Heart left ventricle (tissue), 16 donors: ENCODE measurements at regions not wholly inside any gene's neighbourhood (a gene's known extent, or its start where the extent isn't known, plus 50 kb on each side); places are given as distances from the start of the nearest gene placed in this dataset.

Experiments used
- ATAC-seq, 4 donors: fragments of 200-7000 bp; cut with Tn5 transposase; one replicate each; pipeline ENCODE4 v1.9.1; 2020 to 2022; ENCODE audit warnings: moderate library complexity in 4 of 4, mild to moderate bottlenecking in 3 of 4, moderate number of reproducible peaks in 1 of 4
- DNase-seq, 5 donors: peaks; one replicate each; pipeline ENCODE4 v3.0.0-alpha.2; 2020
- H3K27ac ChIP-seq, 12 donors: fragments of 200-600 bp; sonication (generic) in 4 of 12; one replicate each; pipeline versions ENCODE4 v1.5.0 to v1.8.0; 2016 to 2022; ENCODE audit warnings: mild to moderate bottlenecking in 2 of 12
- H3K27me3 ChIP-seq, 9 donors: fragments of 200-600 bp; sonication (generic) in 2 of 9; one replicate each; pipeline versions ENCODE4 v1.5.1 to v1.8.0; 2016 to 2022; ENCODE audit warnings: mild to moderate bottlenecking in 3 of 9
- H3K36me3 ChIP-seq, 9 donors: fragments of 200-600 bp; sonication (generic) in 2 of 9; one replicate each; pipeline versions ENCODE4 v1.5.0 to v1.8.0; 2018 to 2022; ENCODE audit warnings: mild to moderate bottlenecking in 2 of 9
- H3K4me1 ChIP-seq, 12 donors: fragments of 200-600 bp; sonication (generic) in 4 of 12; one replicate each; pipeline versions ENCODE4 v1.5.0 to v1.8.0; 2016 to 2022; ENCODE audit warnings: mild to moderate bottlenecking in 3 of 12
- H3K4me3 ChIP-seq, 12 donors: fragments of 200-600 bp; sonication (generic) in 4 of 12; one replicate each; pipeline versions ENCODE4 v1.5.0 to v1.8.0; 2017 to 2022; ENCODE audit warnings: mild to moderate bottlenecking in 9 of 12, moderate library complexity in 4 of 12
- H3K9me3 ChIP-seq, 12 donors: fragments of 200-600 bp; sonication (generic) in 4 of 12; one replicate each; pipeline versions ENCODE4 v1.5.0 to v1.8.0; 2016 to 2022; ENCODE audit warnings: mild to moderate bottlenecking in 1 of 12
- CTCF ChIP-seq, 12 donors: fragments of 200-600 bp; sonication (generic) in 4 of 12; IDR thresholded peaks; one replicate each; pipeline versions ENCODE4 v1.5.0 to v1.8.0; 2018 to 2022; ENCODE audit warnings: antibody characterized with exemption in 12 of 12, mild to moderate bottlenecking in 5 of 12
- POLR2A ChIP-seq, 2 donors: fragments of 450-650 bp; IDR thresholded peaks; one replicate each; pipeline ENCODE4 v1.6.1; 2017; ENCODE audit warnings: antibody characterized with exemption in 2 of 2, mild to moderate bottlenecking in 2 of 2, moderate library complexity in 2 of 2
- WGBS, 4 donors: extraction: QIAGEN DNeasy Blood & Tissue Kit in 2 of 4; methylation state at CpG; one replicate each; pipeline versions ENCODE4 v1.1.5 to v1.1.7; 2013 to 2018; 5-methylcytosine and 5-hydroxymethylcytosine counted together
- intact Hi-C, 10 donors: fragments of 100-400 bp; cut with DNase I; formaldehyde crosslinking; loops; one replicate each; pipeline versions ENCODE4 v1.11.1 to v1.14.2; 2022
- donor health status: ischemic (EF 13 %, LVEDD 7.1; RV severe dilation, severe dysfunction).
- donor health status: healthy with polysubstance abuse.
- donor health status: DM: no; HTN: yes; CAD: no.
- donor health status: DM: no; HTN: no; CAD: no.
- donor health status: ischemic (EF 25% LVEDD 6.9; RV normal size, moderate dysfunction).
- donor health status: ischemic (EF 25% LVEDD 5.7; RV mildly dilated, moderate dysfunction).
- donor health status: healthy.
- donor health status: DM: yes; HTN: yes; CAD: no.
- donor health status: ischemic (EF 35%, LVEDD 5.7; RV mildly dilated, moderate dysfunction).
- donor health status: nonischemic (EF 11% LVEDD 7.7; RV severe dilation, severe dysfunction).
- donor health status: DM: yes; HTN: yes; CAD: no.
- donor health status: PGD.
- donor health status: ischemic (EF 29% LVEDD 5.4; RV normal size, mild dysfunction).
- donor health status: nonischemic (EF 23%, LVEDD 6.1; RV moderate dilation, normal function).

- Histone ChIP-seq H3K27ac (no peak overlapping the region), H3K27me3 (peaks cover 0 to 3% (median 0%) of the 10 kb centered on the region in 9 donors), H3K36me3 (no peaks in the 10 kb centered on the region), H3K9me3 (no peaks in the 10 kb centered on the region), H3K4me3 (no peak overlapping the region), H3K4me1 (peaks cover 0 to 12% (median 0%) of the 10 kb centered on the region in 12 donors)
- no peak for DNase-seq
- WGBS, 4 donors = 29 to 49% (median 37%) methylated on average over 2 to 3 of the region's 3 CpGs
- intact Hi-C loops = no loop called here
- no peak for TF ChIP-seq CTCF (IDR thresholded peaks at IDR 0.05)
- no peak for TF ChIP-seq POLR2A (IDR thresholded peaks at IDR 0.05)
- ATAC-seq = peak in 1 of 4 donors; percentile 44
Observed at GRCh38 chr10:93190372-93190771, 116.7 kb downstream of the CYP26A1 start.

- Histone ChIP-seq H3K27me3 (peaks cover 0 to 3% (median 0%) of the 10 kb centered on the region in 9 donors), H3K27ac (no peak overlapping the region), H3K36me3 (no peaks in the 10 kb centered on the region), H3K4me3 (no peak overlapping the region), H3K4me1 (peaks cover 0 to 23% (median 4%) of the 10 kb centered on the region in 12 donors), H3K9me3 (no peaks in the 10 kb centered on the region)
- 44 to 53% (median 46%) methylated on average over 6 of the region's 6 CpGs for WGBS, 4 donors
- intact Hi-C loops = no loop called here
- ATAC-seq (no peak), DNase-seq (no peak)
- TF ChIP-seq POLR2A (IDR thresholded peaks at IDR 0.05) (no peak), CTCF (IDR thresholded peaks at IDR 0.05) (no peak)
Observed at GRCh38 chr10:93193906-93194305, 120.2 kb downstream of the CYP26A1 start.

GRCh38 chr10:93198401-93199131, 124.9 kb downstream of the CYP26A1 start:
- TF ChIP-seq POLR2A (IDR thresholded peaks at IDR 0.05) (no peak), CTCF (IDR thresholded peaks at IDR 0.05) (no peak)
- Histone ChIP-seq H3K4me3 (peak overlapping the region; percentile 4 to 49 (median 40)), H3K27me3 (peaks cover 0 to 3% (median 0%) of the 10 kb centered on the region in 9 donors), H3K36me3 (no peaks in the 10 kb centered on the region), H3K27ac (peak overlapping the region in 5 of 12 donors; percentile 4 to 40 (median 31)), H3K4me1 (peaks cover 0 to 17% (median 5%) of the 10 kb centered on the region in 12 donors), H3K9me3 (no peaks in the 10 kb centered on the region)
- intact Hi-C loops = no loop called here
- ATAC-seq = peak; percentile 44 to 71 (median 61)
- 18 to 28% (median 23%) methylated on average over 9 of the region's 9 CpGs for WGBS, 4 donors
- no peak for DNase-seq

- ATAC-seq = peak in 3 of 4 donors; percentile 85 to 91 (median 91)
- Histone ChIP-seq H3K36me3 (no peaks in the 10 kb centered on the region), H3K27ac (peak overlapping the region in 6 of 12 donors; percentile 4 to 40 (median 34)), H3K4me3 (peak overlapping the region; percentile 4 to 49 (median 40)), H3K9me3 (no peaks in the 10 kb centered on the region), H3K4me1 (peaks cover 0 to 17% (median 5%) of the 10 kb centered on the region in 12 donors), H3K27me3 (peaks cover 0 to 3% (median 0%) of the 10 kb centered on the region in 9 donors)
- DNase-seq = peak; percentile 65 to 83 (median 75)
- 7 to 12% (median 9%) methylated on average over 11 of the region's 11 CpGs for WGBS, 4 donors
- TF ChIP-seq CTCF (IDR thresholded peaks at IDR 0.05) = no peak
- no peak for TF ChIP-seq POLR2A (IDR thresholded peaks at IDR 0.05)
- intact Hi-C loops = no loop called here
Observed at GRCh38 chr10:93199191-93199751, 125.6 kb downstream of the CYP26A1 start.
